A673 (cell line): ENCODE measurements at regions not wholly inside any gene's neighbourhood (a gene's known extent, or its start where the extent isn't known, plus 50 kb on each side); places are given as distances from the start of the nearest gene placed in this dataset.
A peak's percentile ranks its signal among the peaks of the same experiment; 100 is the strongest.

ENCODE experiments used
- BruUV-seq: library from RNA; stranded (reverse); fragments of 400-500 nt; replicated peaks from 2 replicates; lab custom pipeline; 2021; lab: Mats Ljungman, UMichigan
- CTCF ChIA-PET: fragments of 300-600 bp; sonication (Branson Sonifier 250); formaldehyde crosslinking; loops from one replicate; lab custom pipeline; 2022; ENCODE audit warnings: antibody characterized with exemption; lab: Charles Lee
- POLR2A ChIA-PET: fragments of 300-600 bp; sonication (Branson Sonifier 250); formaldehyde crosslinking; loops from one replicate; lab custom pipeline; 2022; ENCODE audit warnings: antibody characterized with exemption; ENCODE audit not compliant: low non-redundant PET; lab: Charles Lee
- DNase-seq: peaks from one replicate; pipeline ENCODE4 v3.0.0-alpha.2; 2015; ENCODE audit warnings: low spot score
- H3K27ac ChIP-seq: fragments of 200-600 bp; sonication (generic); 2 replicates; pipeline ENCODE4 v1.5.1; 2016; ENCODE audit warnings: mixed run types, low read depth, mild to moderate bottlenecking, mixed read lengths, antibody characterized with exemption, low read length; ENCODE audit not compliant: poor library complexity, severe bottlenecking
- H3K27me3 ChIP-seq: fragments of 200-600 bp; sonication (generic); replicated peaks from 2 replicates; pipeline ENCODE4 v1.6.1; 2017; ENCODE audit warnings: mixed run types, low read depth, mild to moderate bottlenecking, mixed read lengths, antibody characterized with exemption, low read length; ENCODE audit not compliant: insufficient read depth, poor library complexity
- H3K36me3 ChIP-seq: fragments of 200-600 bp; sonication (generic); 2 replicates; pipeline ENCODE4 v1.6.1; 2016; ENCODE audit warnings: mixed run types, mild to moderate bottlenecking, mixed read lengths, antibody characterized with exemption, low read length; ENCODE audit not compliant: insufficient read depth, poor library complexity, severe bottlenecking
- H3K4me1 ChIP-seq: fragments of 200-600 bp; sonication (generic); 2 replicates; pipeline ENCODE4 v1.6.1; 2017; ENCODE audit warnings: mixed run types, mild to moderate bottlenecking, mixed read lengths, antibody characterized with exemption, low read length; ENCODE audit not compliant: insufficient read depth, poor library complexity, severe bottlenecking
- H3K4me3 ChIP-seq: fragments of 200-600 bp; sonication (generic); 2 replicates; pipeline ENCODE4 v1.5.1; 2016; ENCODE audit warnings: low read depth, mixed run types, mild to moderate bottlenecking, mixed read lengths, low read length; ENCODE audit not compliant: poor library complexity, severe bottlenecking
- H3K9me3 ChIP-seq: fragments of 200-600 bp; sonication (generic); 2 replicates; pipeline ENCODE4 v1.6.1; 2016; ENCODE audit warnings: mixed run types, low read depth, mild to moderate bottlenecking, mixed read lengths, antibody characterized with exemption, low read length; ENCODE audit not compliant: poor library complexity, severe bottlenecking
- CTCF ChIP-seq: fragments of 300-800, 200-600 bp; sonication (generic); conservative IDR thresholded peaks from 2 replicates; pipeline ENCODE4 v1.5.1; 2017; ENCODE audit warnings: low read depth, mild to moderate bottlenecking, antibody characterized with exemption, low read length, moderate library complexity, mixed read lengths
- EZH2 ChIP-seq: fragments of 200-600 bp; sonication (generic); IDR thresholded peaks from 2 replicates; pipeline ENCODE4 v1.6.1; 2017; ENCODE audit warnings: borderline replicate concordance, low read depth, mild to moderate bottlenecking, mixed read lengths, antibody characterized with exemption, low read length; ENCODE audit not compliant: poor library complexity, severe bottlenecking
- intact Hi-C: fragments of 100-400 bp; cut with micrococcal nuclease; formaldehyde crosslinking; loops from one replicate; pipeline ENCODE4 v1.10.0; 2022; ENCODE audit not compliant: unreplicated experiment

GRCh38 chr3:80559701-80560100, 791.9 kb upstream of the ROBO1 start:
- no peak overlapping the region for H3K4me3 ChIP-seq
- H3K27me3 ChIP-seq: no peaks in the 10 kb centered on the region
- DNase-seq: peak; percentile 16
- H3K4me1 ChIP-seq: no peaks in the 10 kb centered on the region
- TF ChIP-seq EZH2 (no peak), CTCF (peak; percentile 40)
- intact Hi-C loops: no loop called here
- POLR2A ChIA-PET: no interaction called here
- no peaks in the 10 kb centered on the region for H3K9me3 ChIP-seq
- H3K27ac ChIP-seq: no peak overlapping the region
- no TSS peak for BruUV-seq
- H3K36me3 ChIP-seq: no peaks in the 10 kb centered on the region
- CTCF ChIA-PET: no interaction called here

- no peaks in the 10 kb centered on the region for H3K36me3 ChIP-seq
- no peak for DNase-seq
- TF ChIP-seq EZH2: no peak
- TF ChIP-seq CTCF: no peak
- no peaks in the 10 kb centered on the region for H3K27me3 ChIP-seq
- H3K4me1 ChIP-seq: no peaks in the 10 kb centered on the region
- POLR2A ChIA-PET: no interaction called here
- H3K4me3 ChIP-seq: no peak overlapping the region
- CTCF ChIA-PET: no interaction called here
- no peak overlapping the region for H3K27ac ChIP-seq
- H3K9me3 ChIP-seq: no peaks in the 10 kb centered on the region
- no TSS peak for BruUV-seq
- intact Hi-C loops: no loop called here
Observed at GRCh38 chr3:80556763-80557162, 789.0 kb upstream of the ROBO1 start.

GRCh38 chr3:80554304-80554703, 786.5 kb upstream of the ROBO1 start:
- CTCF ChIA-PET: no interaction called here
- Histone ChIP-seq H3K36me3 (no peaks in the 10 kb centered on the region), H3K27me3 (no peaks in the 10 kb centered on the region), H3K4me1 (peaks cover 4% of the 10 kb centered on the region), H3K9me3 (no peaks in the 10 kb centered on the region), H3K27ac (no peak overlapping the region), H3K4me3 (no peak overlapping the region)
- intact Hi-C loops: no loop called here
- DNase-seq: no peak
- TF ChIP-seq CTCF: no peak
- no peak for TF ChIP-seq EZH2
- POLR2A ChIA-PET: no interaction called here
- BruUV-seq: no TSS peak
